Fibroblast of lung (primary cell): ENCODE measurements at regions not wholly inside any gene's neighbourhood (a gene's known extent, or its start where the extent isn't known, plus 50 kb on each side); places are given as distances from the start of the nearest gene placed in this dataset.

Source experiments
- CTCF ChIP-seq, 2 donors: IDR thresholded peaks in 1 of 2; conservative IDR thresholded peaks in 1 of 2; 1 replicate in 1 of 2; 2 replicates in 1 of 2; pipeline ENCODE4 v1.5.1; 2011 to 2012; ENCODE audit warnings: low read length in 2 of 2, control low read depth in 1 of 2, inconsistent platforms in 1 of 2, low read depth in 1 of 2, mild to moderate bottlenecking in 1 of 2
- EZH2 ChIP-seq: IDR thresholded peaks from 2 replicates; pipeline ENCODE4 v1.5.1; 2012; ENCODE audit warnings: low read length, control low read depth, mild to moderate bottlenecking; ENCODE audit errors: missing control alignments

GRCh38 chr15:93587059-93587521 is 498.1 kb upstream of the RGMA start:
- TF ChIP-seq CTCF (conservative IDR thresholded peaks at IDR 0.05 in 1 of 2, IDR thresholded peaks at IDR 0.05 in 1 of 2; ENCODE audit: low read depth in 1 of 2, low read length in 2 of 2) (no peak), EZH2 (no peak)
